ENCODE measurements at regions not wholly inside any gene's neighbourhood (a gene's known extent, or its start where the extent isn't known, plus 50 kb on each side); places are given as distances from the start of the nearest gene placed in this dataset.
"Not testable (repeated sequence)": the region's sequence is repeated elsewhere in the genome, so short reads cannot be mapped to it uniquely, and the experiment has no call there.

- DNase-seq, result peak; percentile 65
Observed at GRCh38 chr6:27575594-27576361, 102.9 kb upstream of the ZNF184 start.

- peak; percentile 10 for DNase-seq
Observed at GRCh38 chr6:27568226-27568897, 95.5 kb upstream of the ZNF184 start.

- no peak for DNase-seq
Observed at GRCh38 chr6:27565839-27566779, 93.2 kb upstream of the ZNF184 start.

GRCh38 chr6:27562027-27562410 is 89.1 kb upstream of the ZNF184 start:
- DNase-seq, result peak; percentile 69

- DNase-seq, result no peak
Observed at GRCh38 chr6:27558028-27558724, 85.3 kb upstream of the ZNF184 start.

GRCh38 chr6:27556406-27556805 is 83.5 kb upstream of the ZNF184 start:
- no peak for DNase-seq

- peak; percentile 93 for DNase-seq
Observed at GRCh38 chr6:27553123-27553904, 80.4 kb upstream of the ZNF184 start.

GRCh38 chr6:27551607-27552006 is 78.7 kb upstream of the ZNF184 start:
- DNase-seq, result no peak

GRCh38 chr6:27550692-27551091 is 77.8 kb upstream of the ZNF184 start:
- DNase-seq, result no peak

- not testable (repeated sequence) for DNase-seq
Observed at GRCh38 chr6:27549241-27549598, 76.3 kb upstream of the ZNF184 start.

- DNase-seq, result peak; percentile 77
Observed at GRCh38 chr6:27547157-27548075, 74.5 kb upstream of the ZNF184 start.

- no peak for DNase-seq
Observed at GRCh38 chr6:27546522-27546921, 73.6 kb upstream of the ZNF184 start.

- peak; percentile 84 for DNase-seq
Observed at GRCh38 chr6:27545271-27546046, 72.6 kb upstream of the ZNF184 start.

GRCh38 chr6:27544612-27545260 is 71.8 kb upstream of the ZNF184 start:
- no peak for DNase-seq

- DNase-seq, result not testable (repeated sequence)
Observed at GRCh38 chr6:27544135-27544534, 71.2 kb upstream of the ZNF184 start.

GRCh38 chr6:27542485-27542884 is 69.6 kb upstream of the ZNF184 start:
- no peak for DNase-seq

- no peak for DNase-seq
Observed at GRCh38 chr6:27541933-27542297, 69.0 kb upstream of the ZNF184 start.

- peak; percentile 79 for DNase-seq
Observed at GRCh38 chr6:27541212-27541932, 68.5 kb upstream of the ZNF184 start.

- DNase-seq, result no peak
Observed at GRCh38 chr6:27539551-27539950, 66.6 kb upstream of the ZNF184 start.

Data from NCI-H69 (cell line).